ENCODE measurements at regions not wholly inside any gene's neighbourhood (a gene's known extent, or its start where the extent isn't known, plus 50 kb on each side); places are given as distances from the start of the nearest gene placed in this dataset.

DNA sequence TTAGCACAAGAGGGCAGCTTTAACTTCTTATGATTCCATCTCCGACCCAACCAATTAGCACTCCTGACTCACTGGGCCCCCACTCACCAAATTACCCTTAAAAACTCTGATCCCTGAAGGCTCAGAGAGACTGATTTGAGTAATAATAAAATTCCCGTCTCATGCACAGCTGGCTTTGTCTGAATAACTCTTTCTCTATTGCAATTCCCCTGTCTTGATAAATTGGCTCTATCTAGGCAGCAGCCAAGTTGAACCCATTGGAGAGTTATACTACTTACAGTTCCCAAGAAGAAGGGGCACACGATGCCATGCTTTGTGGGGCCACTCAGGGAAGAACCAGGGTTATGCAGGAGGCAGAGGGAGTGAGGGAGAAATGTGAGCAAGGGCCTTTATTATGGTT, 632.8 kb downstream of the TSN start:
- no peak for DNase-seq (ENCODE audit: low read depth, low spot score)

DNA sequence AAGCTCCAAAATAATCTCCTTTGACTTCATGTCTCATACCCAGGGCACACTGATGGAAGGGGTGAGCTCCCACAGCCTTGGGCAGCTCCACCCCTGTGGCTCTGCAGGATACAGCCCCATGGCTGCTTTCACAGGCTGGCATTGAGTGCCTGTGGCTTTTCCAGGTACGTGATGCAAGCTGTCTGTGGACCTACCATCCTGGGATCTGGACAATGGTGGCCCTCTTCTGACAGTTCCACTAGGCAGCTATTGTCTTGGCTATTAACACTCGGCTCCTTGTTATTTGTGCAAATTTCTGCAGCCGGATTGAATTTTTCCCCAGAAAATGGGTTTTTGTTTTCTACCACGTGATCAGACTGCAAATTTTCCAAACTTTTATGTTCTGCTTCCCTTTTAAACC, 634.2 kb downstream of the TSN start:
- DNase-seq (ENCODE audit: low read depth, low spot score) = no peak

GRCh38 chr2:122390406-122390805, 635.0 kb downstream of the TSN start:
- DNase-seq (ENCODE audit: low read depth, low spot score) = no peak

DNA sequence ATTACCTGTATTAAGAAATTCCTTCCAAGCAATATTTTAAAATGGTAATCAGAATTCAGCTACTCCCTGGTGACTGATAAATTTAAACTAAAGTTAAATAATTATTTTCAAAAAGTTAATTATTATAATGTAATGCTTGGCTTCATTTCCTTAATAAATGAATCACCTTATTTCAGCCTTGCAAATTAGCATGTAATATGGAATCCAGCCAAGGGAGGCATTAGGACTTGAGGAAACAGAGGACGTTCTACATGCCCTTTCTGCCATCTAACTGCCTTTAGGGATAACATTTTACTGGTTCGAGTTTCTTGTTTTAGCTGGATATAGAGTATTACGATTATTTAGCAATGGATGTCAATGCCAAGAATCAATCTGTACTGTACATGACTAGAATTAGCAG, 636.3 kb downstream of the TSN start:
- no peak for DNase-seq (ENCODE audit: low read depth, low spot score)

GRCh38 chr2:122395687-122396086, 640.2 kb downstream of the TSN start:
- no peak for DNase-seq (ENCODE audit: low read depth, low spot score)

DNA sequence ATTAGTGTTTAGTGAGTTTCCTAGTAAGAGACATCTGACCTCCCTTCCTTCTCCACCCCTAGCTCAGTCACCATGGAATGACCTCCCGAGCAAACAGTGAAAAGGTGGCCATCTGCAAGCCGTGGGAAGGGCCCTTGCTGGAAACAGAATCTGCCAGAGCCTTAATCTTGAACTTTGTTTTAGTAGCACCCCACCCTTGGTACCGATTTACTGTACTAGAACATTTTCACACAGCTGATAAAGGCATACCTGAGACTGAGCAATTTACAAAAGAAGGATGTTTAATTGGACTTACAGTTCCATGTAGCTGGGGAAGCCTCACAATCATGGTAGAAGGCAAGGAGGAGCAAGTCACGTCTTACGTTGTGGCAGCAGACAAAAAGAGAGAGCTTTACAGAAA, 655.8 kb downstream of the TSN start:
- no peak for DNase-seq (ENCODE audit: low read depth, low spot score)

DNA sequence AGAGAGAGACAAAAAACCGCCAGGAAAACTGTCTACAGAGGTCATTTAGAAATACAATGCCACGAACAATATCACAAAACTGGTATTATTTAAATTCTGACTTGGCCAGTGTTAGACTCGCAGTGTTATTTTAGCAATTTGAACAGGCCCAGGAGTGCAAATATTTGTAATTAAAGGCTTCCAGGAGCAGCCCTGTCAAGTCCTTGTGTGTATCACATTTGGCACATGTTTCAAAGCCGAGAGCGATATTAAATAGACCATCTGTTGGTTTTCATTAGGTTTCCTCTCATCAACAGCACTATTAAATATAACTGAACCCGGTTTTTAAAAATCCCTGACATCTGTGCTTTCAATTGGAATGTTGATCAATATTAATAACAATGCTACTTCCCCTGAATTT, 656.9 kb downstream of the TSN start:
- no peak for DNase-seq (ENCODE audit: low read depth, low spot score)

DNA sequence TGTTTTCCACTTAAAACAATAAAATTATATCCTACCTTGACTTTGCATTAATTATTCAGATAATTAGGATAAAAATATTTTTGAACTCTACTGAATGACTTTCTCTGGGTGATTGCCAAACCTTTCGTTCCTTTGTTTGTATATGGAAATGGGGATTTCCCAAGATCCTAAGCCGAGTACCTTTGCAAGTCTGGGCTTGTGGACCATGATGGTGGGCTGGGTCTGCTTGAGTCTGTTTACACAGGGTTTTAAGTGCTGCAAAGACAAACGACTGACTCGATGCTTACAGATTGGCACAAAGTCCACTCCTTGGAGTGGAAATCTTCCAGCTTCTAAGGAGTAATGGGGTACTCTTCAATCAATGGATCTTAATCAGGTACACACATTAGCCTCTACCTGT, 659.5 kb downstream of the TSN start:
- peak; percentile 4 for DNase-seq (ENCODE audit: low read depth, low spot score)

- no peak for DNase-seq (ENCODE audit: low read depth, low spot score)
Measured at GRCh38 chr2:122417114-122417513, 661.7 kb downstream of the TSN start.

- DNase-seq (ENCODE audit: low read depth, low spot score) = no peak
Measured at GRCh38 chr2:122421775-122422174, 666.3 kb downstream of the TSN start.

DNA sequence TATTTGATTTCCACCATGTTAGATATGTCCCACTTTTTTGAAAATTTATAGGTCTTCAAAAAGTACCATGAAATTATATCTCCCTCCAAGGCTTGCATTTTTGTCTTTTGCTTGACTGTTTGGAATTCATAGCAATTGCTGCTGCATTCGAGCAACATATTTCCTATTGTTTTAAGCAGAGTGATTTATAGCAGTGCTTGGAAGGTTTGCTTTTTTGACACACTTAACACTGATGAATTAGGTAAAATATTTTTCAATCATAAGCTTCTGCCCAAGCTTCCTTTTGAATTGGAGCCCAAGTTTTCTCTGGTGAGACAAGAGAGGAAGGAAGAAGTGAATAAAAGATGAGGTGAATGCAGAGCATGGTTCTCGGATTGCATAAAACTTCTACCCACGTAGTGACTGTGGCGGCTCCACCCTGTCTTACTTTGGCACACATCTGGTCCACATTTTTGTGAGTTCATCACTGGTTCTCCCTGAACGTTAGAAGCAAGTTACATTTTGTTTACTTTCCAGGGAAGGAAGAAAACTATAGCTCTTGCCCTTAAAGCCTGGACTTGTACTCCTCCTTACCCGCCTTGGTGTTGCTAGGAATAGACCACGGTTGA, 667.0 kb downstream of the TSN start:
- DNase-seq (ENCODE audit: low read depth, low spot score) = no peak

GRCh38 chr2:122423934-122424333, 668.5 kb downstream of the TSN start:
- no peak for DNase-seq (ENCODE audit: low read depth, low spot score)

- no peak for DNase-seq (ENCODE audit: low read depth, low spot score)
Measured at GRCh38 chr2:122433123-122433754, 677.8 kb downstream of the TSN start.

- no peak for DNase-seq (ENCODE audit: low read depth, low spot score)
Measured at GRCh38 chr2:122445003-122445402, 689.6 kb downstream of the TSN start.

DNA sequence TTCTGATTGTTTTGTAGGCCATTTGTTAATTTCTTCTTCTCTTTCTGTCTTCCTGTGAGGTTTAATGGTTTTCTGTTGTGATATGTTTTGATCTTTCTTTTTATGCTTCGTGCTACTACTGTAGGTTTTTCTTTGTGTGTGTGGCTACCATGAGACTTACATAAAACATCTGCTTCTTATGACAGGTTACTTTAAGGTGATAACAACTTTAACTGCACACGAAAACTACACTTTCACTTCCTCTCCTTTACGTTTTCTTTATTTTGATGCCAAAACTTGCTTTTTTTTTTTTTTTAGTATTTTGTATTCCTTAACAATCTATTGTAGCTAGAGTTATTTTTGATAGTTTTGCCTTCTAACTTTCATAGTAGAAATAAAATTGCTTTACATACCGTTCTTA, 691.3 kb downstream of the TSN start:
- DNase-seq (ENCODE audit: low read depth, low spot score) = no peak

DNA sequence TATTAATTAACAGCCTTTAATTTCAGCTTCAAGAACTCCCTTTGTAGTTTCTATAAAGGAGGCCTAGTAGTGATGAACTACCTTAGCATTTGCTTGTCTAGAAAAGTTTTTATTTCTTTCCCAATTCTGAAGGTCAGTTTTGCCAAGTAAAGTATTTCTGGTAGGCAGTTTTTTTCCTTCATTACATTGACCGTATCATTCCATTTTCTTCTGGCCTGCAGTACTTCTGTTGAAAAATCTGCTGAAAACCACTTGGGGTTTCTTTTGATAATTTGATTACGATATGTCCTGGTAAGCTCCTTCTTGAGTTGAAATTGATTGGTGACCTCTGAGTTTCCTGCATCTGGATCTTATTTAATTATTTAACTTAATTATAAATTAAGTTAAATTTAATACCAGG, 691.8 kb downstream of the TSN start:
- DNase-seq (ENCODE audit: low read depth, low spot score) = no peak

DNA sequence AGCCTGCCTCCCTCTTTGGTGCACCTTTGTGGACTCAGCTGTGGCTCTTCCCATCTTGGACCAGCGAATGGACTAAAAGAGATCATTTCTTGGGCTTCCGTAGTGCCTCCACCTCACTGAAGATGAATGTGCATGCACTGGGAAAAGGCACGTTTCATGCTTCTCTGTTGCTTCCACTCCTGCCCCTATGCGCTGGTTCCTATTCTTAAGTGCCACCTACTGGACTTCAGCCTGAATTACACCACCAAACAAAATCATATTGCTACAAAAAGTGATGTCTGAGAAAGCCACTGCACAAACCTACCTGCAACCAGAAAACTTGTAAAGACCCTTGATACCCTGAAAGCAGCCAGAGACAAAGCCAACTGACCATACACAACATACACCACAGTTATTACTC, 695.6 kb downstream of the TSN start:
- peak; percentile 21 for DNase-seq (ENCODE audit: low read depth, low spot score)

DNA sequence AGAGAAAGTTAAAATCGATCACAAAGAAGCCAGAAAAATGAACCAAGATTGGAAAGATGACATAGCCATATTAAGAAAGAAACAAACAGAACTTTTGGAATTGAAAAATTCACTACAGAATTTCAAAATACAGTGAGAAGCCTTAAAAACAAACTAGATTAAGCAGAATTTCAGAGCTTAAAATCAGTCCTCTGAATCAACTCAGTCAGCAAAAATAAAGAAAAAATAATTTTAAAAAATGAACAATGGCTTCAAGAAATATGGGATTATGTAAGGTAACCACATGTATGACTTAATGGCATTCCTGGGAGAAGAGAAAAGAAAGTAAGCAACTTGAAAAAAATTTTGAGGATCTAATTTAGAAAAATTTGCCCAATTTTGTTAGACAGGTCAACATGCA, 696.2 kb downstream of the TSN start:
- no peak for DNase-seq (ENCODE audit: low read depth, low spot score)

- DNase-seq (ENCODE audit: low read depth, low spot score) = no peak
Measured at GRCh38 chr2:122469147-122469546, 713.7 kb downstream of the TSN start.

GRCh38 chr2:122471753-122472152, 716.3 kb downstream of the TSN start:
- no peak for DNase-seq (ENCODE audit: low read depth, low spot score)

- DNase-seq (ENCODE audit: low read depth, low spot score) = no peak
Measured at GRCh38 chr2:122478117-122478516, 722.7 kb downstream of the TSN start.

DNA sequence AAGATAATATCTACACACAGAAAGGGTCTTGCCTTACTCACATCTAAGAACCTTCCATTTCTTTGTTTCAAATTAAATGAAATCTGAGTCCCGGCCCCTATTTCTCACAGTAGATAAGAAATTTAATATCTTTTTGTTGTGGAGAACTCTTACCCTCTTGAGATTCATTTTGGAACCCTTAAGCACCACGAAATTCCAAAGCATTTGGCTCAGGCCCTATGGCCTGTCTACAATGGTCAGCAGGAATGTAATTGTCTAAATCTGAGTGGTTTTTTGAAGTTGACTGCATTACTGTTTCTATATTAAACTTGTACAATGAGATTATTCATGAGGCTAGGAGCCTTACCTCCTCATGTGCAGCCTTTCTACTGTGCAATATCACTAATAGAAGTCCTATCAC, 723.3 kb downstream of the TSN start:
- DNase-seq (ENCODE audit: low read depth, low spot score) = peak; percentile 28

DNA sequence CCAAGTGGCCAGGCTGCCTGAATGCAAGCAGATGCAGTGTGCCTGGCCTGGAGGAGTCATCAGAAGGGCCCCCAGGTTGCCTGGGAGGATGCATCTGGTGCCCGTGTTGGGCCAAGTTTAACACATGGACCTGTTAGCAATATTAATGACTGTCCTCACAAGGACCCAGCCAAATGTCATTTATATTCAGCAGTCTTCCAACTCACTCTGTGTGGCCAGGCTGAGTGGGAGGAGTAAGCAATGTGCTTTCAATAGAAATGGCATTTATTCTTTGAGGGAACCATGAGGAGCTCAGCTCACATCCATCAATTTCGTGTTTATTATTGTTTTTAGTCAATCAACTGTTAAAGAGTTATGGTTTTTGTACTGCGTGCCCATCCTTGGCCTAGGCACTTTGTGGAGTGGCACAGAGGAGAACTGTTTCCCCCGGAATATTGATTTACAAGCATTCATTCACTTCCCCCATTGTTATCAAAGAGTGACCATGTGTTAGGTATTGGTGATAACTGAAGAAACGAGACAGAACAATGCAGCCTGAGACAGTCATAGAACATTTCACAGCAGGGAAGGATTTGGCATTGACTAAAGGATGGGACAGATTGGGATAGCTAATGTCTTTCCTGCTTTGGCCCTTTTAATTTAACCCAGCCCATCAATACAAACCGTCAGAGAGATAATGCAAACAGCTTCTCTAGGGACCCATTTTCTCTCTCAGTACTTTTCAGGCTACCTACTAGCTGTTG, 725.2 kb downstream of the TSN start:
- DNase-seq (ENCODE audit: low read depth, low spot score) = no peak

Measured in astrocyte of the hippocampus (primary cell).